Esophagus squamous epithelium (tissue), 4 donors: ENCODE measurements at regions not wholly inside any gene's neighbourhood (a gene's known extent, or its start where the extent isn't known, plus 50 kb on each side); places are given as distances from the start of the nearest gene placed in this dataset.

ENCODE experiments used
- POLR2A ChIP-seq, 4 donors: fragments of 450-650 bp; IDR thresholded peaks; one replicate each; pipeline ENCODE4 v1.6.1; 2017; ENCODE audit warnings: antibody characterized with exemption in 4 of 4, mild to moderate bottlenecking in 4 of 4, moderate library complexity in 3 of 4
- TF ChIP-seq, protein P1 (sequence below), 6 experiments: fragments of 450-650 bp in 4 of 6; fragments of 200-600 bp in 2 of 6; sonication (generic) in 2 of 6; IDR thresholded peaks; one replicate each; pipeline ENCODE4 v1.5.1; 2016 to 2019; ENCODE audit warnings: antibody characterized with exemption in 6 of 6, mild to moderate bottlenecking in 4 of 6, moderate library complexity in 4 of 6

DNA sequence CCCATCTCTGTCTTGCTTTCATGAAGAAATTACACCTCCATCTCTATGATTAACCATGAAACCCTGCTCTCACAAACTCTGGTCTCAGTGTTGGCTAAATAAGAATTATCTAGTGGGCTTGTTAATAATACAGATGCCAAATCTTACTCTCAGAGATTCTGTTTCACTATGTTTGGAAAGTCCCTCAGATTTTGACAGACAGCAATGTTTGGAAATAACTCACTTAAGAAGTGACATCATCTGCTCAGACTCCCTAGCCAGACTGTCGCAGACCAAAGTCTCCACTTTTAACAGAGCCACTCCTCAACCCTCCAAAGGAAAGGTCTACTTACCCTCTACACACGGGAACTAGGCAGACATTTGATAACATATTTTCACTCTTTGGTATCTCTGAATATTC, 328.5 kb upstream of the FGF16 start:
- TF ChIP-seq, protein P1, sequence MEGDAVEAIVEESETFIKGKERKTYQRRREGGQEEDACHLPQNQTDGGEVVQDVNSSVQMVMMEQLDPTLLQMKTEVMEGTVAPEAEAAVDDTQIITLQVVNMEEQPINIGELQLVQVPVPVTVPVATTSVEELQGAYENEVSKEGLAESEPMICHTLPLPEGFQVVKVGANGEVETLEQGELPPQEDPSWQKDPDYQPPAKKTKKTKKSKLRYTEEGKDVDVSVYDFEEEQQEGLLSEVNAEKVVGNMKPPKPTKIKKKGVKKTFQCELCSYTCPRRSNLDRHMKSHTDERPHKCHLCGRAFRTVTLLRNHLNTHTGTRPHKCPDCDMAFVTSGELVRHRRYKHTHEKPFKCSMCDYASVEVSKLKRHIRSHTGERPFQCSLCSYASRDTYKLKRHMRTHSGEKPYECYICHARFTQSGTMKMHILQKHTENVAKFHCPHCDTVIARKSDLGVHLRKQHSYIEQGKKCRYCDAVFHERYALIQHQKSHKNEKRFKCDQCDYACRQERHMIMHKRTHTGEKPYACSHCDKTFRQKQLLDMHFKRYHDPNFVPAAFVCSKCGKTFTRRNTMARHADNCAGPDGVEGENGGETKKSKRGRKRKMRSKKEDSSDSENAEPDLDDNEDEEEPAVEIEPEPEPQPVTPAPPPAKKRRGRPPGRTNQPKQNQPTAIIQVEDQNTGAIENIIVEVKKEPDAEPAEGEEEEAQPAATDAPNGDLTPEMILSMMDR (IDR thresholded peaks at IDR 0.05), result no peak
- TF ChIP-seq POLR2A (IDR thresholded peaks at IDR 0.05), result no peak
